SJCRH30 (cell line): ENCODE measurements at regions not wholly inside any gene's neighbourhood (a gene's known extent, or its start where the extent isn't known, plus 50 kb on each side); places are given as distances from the start of the nearest gene placed in this dataset.
"Not testable (repeated sequence)": the region's sequence is repeated elsewhere in the genome, so short reads cannot be mapped to it uniquely, and the experiment has no call there.

Source experiments
- DNase-seq, 2 experiments: peaks; one replicate each; pipeline ENCODE4 v3.0.0-alpha.2; 2015 to 2020
- H3K27ac ChIP-seq: fragments of 250-450 bp; sonication (Bioruptor Pico); 2 replicates; pipeline ENCODE4 v1.5.1; 2020; ENCODE audit warnings: mild to moderate bottlenecking, moderate library complexity
- H3K27me3 ChIP-seq: fragments of 250-450 bp; sonication (Bioruptor Pico); 2 replicates; pipeline ENCODE4 v1.5.1; 2020; ENCODE audit warnings: mild to moderate bottlenecking, moderate library complexity
- H3K36me3 ChIP-seq: fragments of 250-450 bp; sonication (Bioruptor Pico); 2 replicates; pipeline ENCODE4 v1.5.1; 2020; ENCODE audit warnings: mild to moderate bottlenecking, moderate library complexity
- H3K4me1 ChIP-seq: fragments of 250-450 bp; sonication (Bioruptor Pico); 2 replicates; pipeline ENCODE4 v1.5.1; 2020; ENCODE audit warnings: mild to moderate bottlenecking, moderate library complexity
- H3K4me3 ChIP-seq: fragments of 250-450 bp; sonication (Bioruptor Pico); 2 replicates; pipeline ENCODE4 v1.5.1; 2020; ENCODE audit warnings: mild to moderate bottlenecking, moderate library complexity
- H3K9me3 ChIP-seq: fragments of 250-450 bp; sonication (Bioruptor Pico); replicated peaks from 2 replicates; pipeline ENCODE4 v1.5.1; 2020; ENCODE audit warnings: mild to moderate bottlenecking, moderate library complexity

DNA sequence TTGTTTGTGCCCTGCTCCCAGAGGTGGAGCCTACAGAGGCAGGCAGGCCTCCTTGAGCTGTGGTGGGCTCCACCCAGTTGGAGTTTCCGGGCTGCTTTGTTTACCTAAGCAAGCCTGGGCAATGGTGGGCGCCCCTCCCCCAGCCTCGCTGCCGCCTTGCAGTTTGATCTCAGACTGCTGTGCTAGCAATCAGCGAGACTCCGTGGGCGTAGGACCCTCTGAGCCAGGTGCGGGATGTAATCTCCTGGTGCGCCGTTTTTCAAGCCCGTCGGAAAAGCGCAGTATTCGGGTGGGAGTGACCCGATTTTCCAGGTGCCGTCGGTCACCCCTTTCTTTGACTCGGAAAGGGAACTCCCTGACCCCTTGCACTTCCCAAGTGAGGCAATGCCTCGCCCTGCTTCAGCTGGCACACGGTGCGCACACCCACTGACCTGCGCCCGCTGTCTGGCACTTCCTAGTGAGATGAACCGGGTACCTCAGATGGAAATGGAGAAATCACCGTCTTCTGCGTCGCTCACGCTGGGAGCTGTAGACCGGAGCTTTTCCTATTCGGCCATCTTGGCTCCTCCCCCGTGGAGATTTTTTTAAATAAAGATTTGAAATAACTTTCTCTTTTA, 189.2 kb upstream of the WSB1 start:
- DNase-seq, H3K27ac ChIP-seq, H3K4me3 ChIP-seq, H3K36me3 ChIP-seq, H3K27me3 ChIP-seq, H3K9me3 ChIP-seq, H3K4me1 ChIP-seq: not testable (repeated sequence)

DNA sequence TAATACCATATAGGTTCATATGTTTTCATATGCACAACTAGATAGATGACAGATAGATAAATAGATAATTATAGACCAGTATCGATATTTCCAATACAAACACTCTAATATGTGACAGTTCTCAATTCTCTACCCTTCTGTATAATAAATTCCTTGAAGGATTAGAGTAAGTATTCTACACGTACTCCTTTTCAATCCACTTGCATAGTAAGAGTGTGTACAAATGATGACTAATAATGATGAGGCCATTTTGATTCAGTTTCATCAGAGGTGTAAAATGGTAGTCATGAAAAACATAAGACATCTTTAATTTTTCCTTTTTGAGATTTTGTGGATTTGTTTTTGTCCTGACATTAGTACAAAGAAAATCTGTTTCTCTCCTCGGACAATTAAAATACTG, 188.3 kb upstream of the WSB1 start:
- no peaks in the 10 kb centered on the region for H3K4me1 ChIP-seq
- DNase-seq: no peak
- H3K27ac ChIP-seq: no peak overlapping the region
- H3K27me3 ChIP-seq: no peaks in the 10 kb centered on the region
- no peaks in the 10 kb centered on the region for H3K36me3 ChIP-seq
- H3K4me3 ChIP-seq: no peak overlapping the region
- H3K9me3 ChIP-seq: no peaks in the 10 kb centered on the region

DNA sequence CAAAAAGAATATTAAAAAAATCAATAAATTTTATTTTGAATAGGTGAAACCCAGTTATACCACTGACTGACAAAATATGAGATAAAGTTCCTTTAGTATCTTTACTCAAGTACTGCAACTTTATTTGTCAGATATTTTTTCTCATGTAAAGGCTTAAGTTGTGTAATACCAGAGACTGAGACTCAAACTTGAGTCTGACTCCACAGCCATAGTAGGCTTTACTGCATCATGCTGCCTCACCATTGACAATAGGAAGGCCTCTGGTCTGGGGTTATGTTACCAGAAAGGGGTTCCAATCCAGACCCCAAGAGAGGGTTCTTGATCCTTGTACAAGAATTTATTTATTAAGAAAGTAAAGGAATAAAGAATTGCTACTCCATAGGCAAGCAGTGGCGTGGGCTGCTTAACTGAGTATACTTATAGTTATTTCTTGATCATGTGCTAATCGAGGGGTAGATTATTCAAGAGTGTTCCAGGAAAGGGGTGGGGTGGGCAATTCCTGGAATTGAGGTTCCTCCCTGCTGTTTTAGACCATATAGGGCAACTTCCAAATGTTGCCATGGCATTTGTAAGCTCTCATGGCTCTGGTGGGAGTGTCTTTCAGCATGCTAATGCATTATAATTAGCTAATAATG, 187.4 kb upstream of the WSB1 start:
- Histone ChIP-seq H3K36me3 (no peaks in the 10 kb centered on the region), H3K27me3 (no peaks in the 10 kb centered on the region), H3K27ac (no peak overlapping the region), H3K9me3 (no peaks in the 10 kb centered on the region), H3K4me1 (no peaks in the 10 kb centered on the region), H3K4me3 (no peak overlapping the region)
- DNase-seq: no peak

DNA sequence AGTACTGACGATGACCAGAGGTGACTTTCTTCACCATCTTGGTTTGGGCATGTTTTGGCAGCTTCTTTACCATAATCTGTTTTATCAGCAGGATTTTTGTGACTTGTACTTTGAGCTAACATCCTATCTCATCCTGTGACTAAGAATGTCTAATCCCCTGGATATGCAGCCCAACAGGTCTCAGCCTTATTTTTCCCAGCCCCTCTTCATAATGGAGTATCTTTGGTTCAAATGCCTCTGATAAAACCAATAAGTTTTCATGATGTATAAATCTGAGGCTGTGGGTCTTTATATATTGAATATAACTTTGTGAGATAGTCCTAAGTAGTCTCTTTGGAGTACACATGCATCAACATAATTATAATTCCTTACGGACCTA, 186.9 kb upstream of the WSB1 start:
- H3K27me3 ChIP-seq: no peaks in the 10 kb centered on the region
- H3K9me3 ChIP-seq: no peaks in the 10 kb centered on the region
- no peak overlapping the region for H3K27ac ChIP-seq
- no peak overlapping the region for H3K4me3 ChIP-seq
- DNase-seq: no peak
- no peaks in the 10 kb centered on the region for H3K36me3 ChIP-seq
- H3K4me1 ChIP-seq: no peaks in the 10 kb centered on the region

DNA sequence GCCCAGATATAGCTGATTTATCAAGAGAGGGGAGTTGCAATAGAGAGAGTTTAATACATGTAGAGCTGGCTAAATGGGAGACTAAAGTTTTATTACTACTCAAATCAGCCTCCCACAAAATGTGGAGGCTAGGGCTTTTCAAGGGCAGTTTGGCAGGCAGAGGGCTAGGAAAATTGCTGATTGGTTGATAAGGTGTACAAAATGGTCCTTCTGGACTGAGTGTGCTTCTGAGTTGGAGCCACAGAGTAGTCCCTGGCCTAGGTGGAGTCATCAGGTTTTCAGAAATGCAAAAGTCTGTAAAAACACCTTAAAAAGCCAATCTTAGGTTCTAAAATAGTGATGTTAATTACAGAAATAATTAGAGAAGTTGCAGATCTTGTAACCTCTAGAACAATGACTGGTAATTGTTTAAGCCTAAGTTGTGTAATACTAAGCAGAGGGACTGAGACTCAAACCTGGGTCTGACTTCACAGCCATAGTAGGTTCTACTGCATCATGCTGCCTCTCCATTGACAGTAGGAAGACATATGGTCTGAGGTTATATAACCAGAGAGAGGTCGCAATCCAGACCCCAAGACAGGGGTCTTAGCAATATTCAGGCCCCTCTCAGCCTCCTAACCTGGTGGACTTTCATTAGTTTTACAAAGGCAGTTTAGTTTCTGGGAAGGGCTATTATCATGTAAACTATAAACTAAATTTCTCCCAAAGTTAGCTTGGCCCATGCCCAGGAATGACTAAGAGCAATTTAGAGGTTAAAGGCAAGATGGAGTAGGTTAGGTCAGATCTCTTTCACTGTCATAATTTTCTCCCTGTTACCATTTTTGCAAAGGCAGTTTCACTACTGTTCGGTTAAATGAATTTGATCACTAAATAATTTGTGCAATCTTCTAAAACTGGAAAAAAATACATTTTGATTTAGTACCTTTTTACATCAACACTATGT, 186.3 kb upstream of the WSB1 start:
- H3K9me3 ChIP-seq, H3K27me3 ChIP-seq, H3K4me3 ChIP-seq, H3K36me3 ChIP-seq, H3K27ac ChIP-seq, H3K4me1 ChIP-seq, DNase-seq: not testable (repeated sequence)

DNA sequence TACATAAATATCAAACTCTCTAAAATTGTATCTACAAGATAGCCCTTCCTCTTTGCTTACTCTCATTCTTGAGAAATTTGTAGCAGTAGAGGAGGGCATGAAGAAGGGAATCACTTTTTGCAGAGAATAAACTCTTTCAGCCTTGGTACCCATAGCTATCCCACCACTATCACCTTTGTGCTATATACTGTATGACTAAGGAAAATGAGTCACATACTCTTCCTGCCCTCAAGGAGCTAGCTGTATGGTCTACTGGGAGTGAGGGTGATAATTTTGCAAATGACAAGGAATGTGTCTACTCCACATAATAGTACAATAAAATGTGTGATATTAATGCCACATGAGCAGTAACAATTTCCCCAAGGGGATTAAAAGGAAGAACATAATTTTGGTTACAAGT, 184.6 kb upstream of the WSB1 start:
- Histone ChIP-seq H3K36me3 (no peaks in the 10 kb centered on the region), H3K27ac (no peak overlapping the region)
- DNase-seq: no peak

DNA sequence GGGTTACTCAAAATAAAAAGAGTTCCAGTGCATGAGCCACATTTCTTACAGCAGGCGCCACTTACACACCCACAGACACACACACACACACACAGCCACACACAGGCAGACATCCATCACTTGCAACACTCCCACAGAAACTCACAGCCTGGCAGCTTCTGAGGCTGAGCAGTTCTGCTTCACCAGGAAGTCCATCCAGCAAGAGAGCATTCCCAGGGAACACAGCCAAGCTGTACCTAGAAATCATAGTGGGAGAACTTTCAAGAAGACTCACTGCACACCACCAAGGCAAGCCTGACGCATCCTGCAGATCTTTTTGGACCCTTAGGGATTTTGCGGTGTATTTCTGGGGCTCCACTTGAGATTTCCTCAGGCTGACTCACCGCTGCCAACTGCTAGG, 140.9 kb upstream of the WSB1 start:
- Histone ChIP-seq H3K27ac (no peak overlapping the region), H3K36me3 (no peaks in the 10 kb centered on the region), H3K9me3 (no peaks in the 10 kb centered on the region; the same call in 1 of the 2 replicates), H3K4me1 (no peaks in the 10 kb centered on the region), H3K4me3 (no peak overlapping the region), H3K27me3 (no peaks in the 10 kb centered on the region; the same call in 1 of the 2 replicates)
- no peak for DNase-seq

More for the DNA sequence above, 184.6 kb upstream of the WSB1 start:
- H3K4me1 ChIP-seq: no peaks in the 10 kb centered on the region
- H3K27me3 ChIP-seq: no peaks in the 10 kb centered on the region
- H3K4me3 ChIP-seq: no peak overlapping the region
- H3K9me3 ChIP-seq: no peaks in the 10 kb centered on the region

DNA sequence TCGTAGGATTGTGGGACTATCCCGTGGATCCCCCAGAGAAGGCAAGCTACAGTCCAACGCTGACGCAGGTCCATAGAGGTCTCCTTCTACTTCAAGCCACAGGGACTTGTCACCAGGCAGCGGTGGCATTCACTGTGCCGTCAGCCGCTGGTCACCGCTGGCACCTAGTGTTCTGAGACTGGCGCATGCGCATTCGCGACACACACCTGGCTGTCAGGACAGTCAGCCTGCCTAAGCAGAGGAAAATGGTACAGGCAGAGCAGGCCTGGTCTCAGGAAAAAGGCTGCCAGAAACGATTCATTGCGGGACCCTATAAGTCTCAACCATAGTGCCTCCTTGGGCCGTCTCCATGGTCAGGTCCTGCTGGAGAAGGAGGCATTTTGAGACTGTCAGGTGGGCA, 138.0 kb upstream of the WSB1 start:
- H3K36me3 ChIP-seq: no peaks in the 10 kb centered on the region
- no peaks in the 10 kb centered on the region; the same call in 1 of the 2 replicates for H3K27me3 ChIP-seq
- no peak for DNase-seq
- no peak overlapping the region for H3K27ac ChIP-seq
- H3K4me3 ChIP-seq: no peak overlapping the region
- H3K4me1 ChIP-seq: no peaks in the 10 kb centered on the region
- peaks cover 5% of the 10 kb centered on the region for H3K9me3 ChIP-seq

DNA sequence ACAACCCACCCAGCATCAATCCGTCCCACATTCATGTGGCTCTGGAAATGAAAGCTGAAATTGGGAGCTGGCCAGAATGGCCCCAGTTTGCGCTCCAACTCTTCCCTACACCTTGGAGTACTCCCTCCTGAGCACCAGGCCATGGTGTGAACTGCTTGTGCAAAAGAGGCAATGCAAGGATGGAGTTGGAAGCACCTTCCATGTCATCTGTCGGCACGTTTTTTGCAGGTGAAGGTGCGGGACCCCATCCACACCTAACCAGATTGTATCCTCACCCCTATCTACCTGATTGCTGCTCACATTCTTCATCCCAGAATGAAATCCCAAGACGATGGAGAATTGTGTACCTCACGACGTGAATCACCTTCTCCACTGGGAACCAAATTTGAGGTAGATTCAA, 136.6 kb upstream of the WSB1 start:
- H3K27me3 ChIP-seq: no peaks in the 10 kb centered on the region; the same call in 1 of the 2 replicates
- no peak for DNase-seq
- no peak overlapping the region for H3K4me3 ChIP-seq
- H3K36me3 ChIP-seq: no peaks in the 10 kb centered on the region
- no peak overlapping the region for H3K27ac ChIP-seq
- no peaks in the 10 kb centered on the region for H3K4me1 ChIP-seq
- H3K9me3 ChIP-seq: peaks cover 5% of the 10 kb centered on the region

DNA sequence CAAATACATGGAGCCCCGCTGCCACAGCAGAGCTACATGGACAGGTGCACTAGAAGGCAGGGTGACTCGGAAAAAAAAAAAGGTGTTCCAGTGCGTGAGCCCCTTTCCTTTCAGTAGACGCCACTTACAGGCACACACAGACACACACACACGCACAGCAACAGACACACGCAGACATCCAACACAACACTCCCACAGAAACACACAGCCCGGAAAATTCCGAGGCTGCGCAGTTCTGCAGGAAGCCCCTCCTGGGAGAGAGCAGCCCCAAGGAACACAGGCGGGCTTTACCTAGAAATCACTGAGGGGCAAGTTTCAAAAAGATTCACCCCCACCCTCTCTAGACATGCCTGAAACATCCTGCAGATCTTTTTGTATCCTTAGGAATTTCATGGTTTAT, 136.0 kb upstream of the WSB1 start:
- no peak for DNase-seq
- Histone ChIP-seq H3K27me3 (no peaks in the 10 kb centered on the region; the same call in 1 of the 2 replicates), H3K4me1 (no peaks in the 10 kb centered on the region), H3K36me3 (no peaks in the 10 kb centered on the region), H3K9me3 (peaks cover 5% of the 10 kb centered on the region), H3K27ac (no peak overlapping the region), H3K4me3 (no peak overlapping the region)

DNA sequence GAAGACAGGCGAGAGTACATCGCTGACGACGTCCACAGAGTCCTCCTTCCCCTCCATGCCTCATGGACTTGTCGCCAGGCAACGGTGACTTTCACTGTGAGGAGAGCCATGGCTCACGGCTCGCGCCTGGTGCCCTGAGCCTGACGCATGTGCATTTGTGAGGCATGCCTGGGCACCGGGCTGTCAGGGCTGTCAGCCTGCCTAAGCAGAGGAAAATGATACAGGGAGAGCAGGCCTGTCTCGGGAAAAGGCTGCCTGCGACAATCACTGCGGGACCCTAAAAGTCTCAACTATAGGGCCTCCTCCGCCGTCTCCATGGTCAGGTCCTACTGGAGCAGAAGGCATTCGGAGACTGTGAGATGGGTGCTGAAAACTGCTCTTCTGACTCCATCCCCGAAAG, 135.5 kb upstream of the WSB1 start:
- no peak overlapping the region for H3K27ac ChIP-seq
- H3K4me3 ChIP-seq: no peak overlapping the region
- no peaks in the 10 kb centered on the region; the same call in 1 of the 2 replicates for H3K27me3 ChIP-seq
- H3K36me3 ChIP-seq: no peaks in the 10 kb centered on the region
- no peaks in the 10 kb centered on the region for H3K4me1 ChIP-seq
- peaks cover 5% of the 10 kb centered on the region for H3K9me3 ChIP-seq
- no peak for DNase-seq

DNA sequence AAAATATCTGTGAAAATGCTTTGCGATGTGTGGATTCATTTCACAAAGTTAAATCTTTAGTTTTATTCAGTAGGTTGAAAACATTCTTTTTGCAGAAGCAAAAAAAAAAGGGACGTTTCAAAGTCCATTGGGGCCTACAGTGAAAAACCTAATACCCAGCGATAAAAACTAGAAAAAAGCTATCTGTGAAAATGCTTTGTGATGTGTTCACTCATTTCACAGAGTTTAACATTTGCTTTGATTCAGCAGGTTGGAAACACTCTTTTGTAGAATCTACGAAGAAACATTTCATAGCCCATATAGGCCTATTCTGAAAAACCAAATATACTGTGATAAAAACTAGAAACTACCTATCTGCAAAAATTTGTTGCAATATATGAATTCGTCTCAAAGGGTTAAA, 113.6 kb upstream of the WSB1 start:
- Histone ChIP-seq H3K4me3 (no peak overlapping the region), H3K4me1 (no peaks in the 10 kb centered on the region), H3K27ac (no peak overlapping the region), H3K27me3 (no peaks in the 10 kb centered on the region), H3K9me3 (0 out of 2 replicates have a peak, but pooled peaks cover 6% of the 10 kb centered on the region), H3K36me3 (no peaks in the 10 kb centered on the region)
- no peak for DNase-seq

DNA sequence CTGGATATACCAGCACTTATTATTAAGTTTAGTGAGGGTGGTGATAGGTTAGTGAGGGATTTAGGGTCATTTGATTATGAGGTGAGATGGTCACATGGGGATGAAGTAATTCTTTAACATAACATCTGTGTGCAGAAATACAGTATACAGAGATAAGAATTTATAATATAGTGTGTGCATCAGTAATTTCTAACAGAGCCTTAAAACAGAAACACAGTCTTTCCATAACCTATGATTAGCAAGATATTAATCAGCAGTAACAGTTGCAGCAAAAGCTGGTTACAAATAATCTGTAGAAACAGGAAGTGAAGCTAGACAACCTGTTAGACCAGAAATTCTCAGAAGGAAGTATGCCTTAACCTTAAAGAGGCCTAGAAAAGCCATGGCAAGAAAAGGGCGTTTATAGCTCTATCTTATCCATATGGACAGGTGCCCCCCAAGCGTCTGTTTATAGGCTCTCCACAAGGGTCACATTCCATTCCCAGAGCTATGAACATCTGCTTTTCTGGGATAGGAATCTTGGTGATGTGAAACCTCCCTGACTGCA, 112.5 kb upstream of the WSB1 start:
- not testable (repeated sequence) for H3K4me1 ChIP-seq, H3K9me3 ChIP-seq, DNase-seq, H3K4me3 ChIP-seq, H3K27me3 ChIP-seq, H3K27ac ChIP-seq, H3K36me3 ChIP-seq

DNA sequence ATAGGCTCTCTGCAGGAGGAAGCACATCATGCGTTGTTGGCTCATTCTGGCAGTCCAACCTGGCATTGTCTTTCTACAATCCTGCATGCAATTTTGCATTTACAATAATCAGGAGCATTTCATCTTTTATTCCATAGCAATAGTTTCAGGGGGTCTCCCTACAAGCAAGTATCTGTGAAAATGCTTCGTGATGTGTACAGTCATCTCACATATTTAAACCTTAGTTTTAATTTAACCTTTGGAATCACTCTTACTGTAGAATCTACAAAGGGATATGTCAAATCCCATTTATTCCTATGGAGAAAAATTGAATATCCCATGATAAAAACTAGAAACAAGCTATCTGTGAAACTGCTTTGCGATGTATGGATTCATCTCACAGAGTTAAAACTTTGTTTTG, 112.0 kb upstream of the WSB1 start:
- no peaks in the 10 kb centered on the region for H3K36me3 ChIP-seq
- DNase-seq: no peak
- no peak overlapping the region for H3K4me3 ChIP-seq
- no peaks in the 10 kb centered on the region for H3K27me3 ChIP-seq
- 0 out of 2 replicates have a peak, but pooled peaks cover 6% of the 10 kb centered on the region for H3K9me3 ChIP-seq
- H3K4me1 ChIP-seq: no peaks in the 10 kb centered on the region
- no peak overlapping the region for H3K27ac ChIP-seq

DNA sequence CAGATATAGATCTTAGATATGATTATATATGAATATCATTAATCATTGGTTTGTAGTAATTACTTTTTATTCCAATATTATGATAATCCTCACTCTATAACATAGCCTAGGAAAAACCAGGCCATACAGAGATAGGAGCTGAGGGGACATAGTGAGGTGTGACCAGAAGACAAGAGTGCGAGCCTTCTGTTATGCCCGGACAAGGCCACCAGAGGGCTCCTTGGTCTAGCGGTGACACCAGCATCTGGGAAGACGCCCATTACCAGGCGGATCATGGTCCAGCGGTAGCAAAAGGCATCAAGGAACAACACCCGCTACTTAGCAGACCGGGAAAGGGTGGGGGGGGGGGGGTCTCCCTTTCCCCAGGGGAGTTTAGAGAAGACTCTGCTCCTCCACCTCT, 96.4 kb upstream of the WSB1 start:
- not testable (repeated sequence) for H3K4me1 ChIP-seq, H3K9me3 ChIP-seq, H3K36me3 ChIP-seq, H3K4me3 ChIP-seq, H3K27me3 ChIP-seq, H3K27ac ChIP-seq
- DNase-seq: peak in 1 of 2 experiments; percentile 21
